HL-60/S4 (cell line): ENCODE measurements at regions not wholly inside any gene's neighbourhood (a gene's known extent, or its start where the extent isn't known, plus 50 kb on each side); places are given as distances from the start of the nearest gene placed in this dataset.

Source experiments
- in situ Hi-C: fragments of 300-500 bp; cut with MboI; formaldehyde crosslinking; loops from 2 replicates; pipeline ENCODE4 v1.14.3; 2022; ENCODE audit warnings: low sequenced_read_pairs

DNA sequence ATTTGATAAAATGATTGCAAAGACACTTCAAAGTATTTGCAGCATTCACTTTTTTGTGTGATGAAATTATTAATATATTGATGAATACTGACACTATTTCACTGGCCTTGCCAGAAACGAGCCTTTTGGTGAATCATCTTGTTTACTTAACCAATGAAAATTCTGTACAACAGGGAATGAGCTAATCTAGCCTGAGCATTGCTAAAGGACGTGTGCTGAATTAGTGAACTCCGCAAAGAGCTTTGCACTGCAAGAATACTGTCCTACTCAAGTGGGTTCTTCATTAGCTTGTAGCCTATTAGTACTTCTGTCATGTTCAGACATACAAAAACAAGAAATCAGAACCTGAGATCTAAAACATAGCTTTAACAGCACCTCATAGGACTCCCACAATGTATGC is 172.0 kb upstream of the NRSN1 start:
- in situ Hi-C loops: no loop called here

DNA sequence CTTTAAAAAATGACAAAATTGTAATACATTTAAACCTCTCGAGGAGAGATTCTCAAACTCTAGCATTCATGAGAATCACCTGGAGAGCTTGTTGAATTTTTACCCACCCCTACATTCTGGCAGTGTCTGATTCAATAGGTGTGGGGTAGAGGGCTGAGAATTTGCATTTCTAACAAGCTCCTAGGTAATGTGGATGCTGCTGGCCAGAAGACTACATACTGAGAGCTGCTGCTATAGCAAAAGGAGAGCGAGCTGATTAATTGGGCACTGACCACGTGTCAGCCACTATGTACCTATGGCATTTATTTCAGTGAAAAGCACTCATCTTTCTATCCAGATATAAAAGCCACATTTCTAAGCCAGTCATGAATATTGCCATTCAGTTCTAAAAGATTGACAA is 169.0 kb upstream of the NRSN1 start:
- in situ Hi-C loops: no loop called here

DNA sequence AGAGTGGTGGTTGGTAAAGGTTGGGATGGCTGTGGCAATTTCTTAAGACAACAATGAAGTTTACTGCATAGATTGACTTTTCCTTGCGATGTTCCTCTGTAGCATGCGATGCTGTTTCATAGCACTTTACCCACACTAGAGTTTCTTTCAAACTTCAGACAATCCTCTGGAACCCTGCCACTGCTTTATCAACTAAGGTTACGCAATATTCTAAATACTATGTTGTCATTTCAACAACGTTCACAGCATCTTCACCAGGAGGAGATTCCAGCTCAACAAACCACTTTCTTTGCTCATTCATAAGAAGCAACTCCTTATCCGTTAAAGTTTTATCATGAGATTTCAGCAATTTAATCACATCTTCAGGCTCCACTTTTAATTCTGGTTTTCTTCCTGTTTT is 161.2 kb upstream of the NRSN1 start:
- in situ Hi-C loops: no loop called here

DNA sequence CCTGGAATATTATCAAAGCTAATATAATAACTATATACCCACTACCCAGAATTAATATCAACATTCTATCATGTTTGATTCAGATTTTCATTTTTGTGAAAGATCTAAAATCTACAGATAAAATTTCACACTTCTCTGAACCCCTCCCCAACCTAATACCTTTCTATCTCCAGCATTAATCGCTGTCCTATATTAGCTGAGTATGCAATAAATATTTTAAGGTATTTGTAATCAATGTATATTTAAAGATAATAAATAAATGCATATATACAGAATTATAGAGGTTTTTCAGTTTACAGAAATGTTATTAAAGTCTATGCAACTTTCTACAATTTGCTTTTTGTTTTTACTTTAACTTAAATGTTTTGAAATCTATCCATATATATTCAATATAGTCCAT is 156.7 kb upstream of the NRSN1 start:
- in situ Hi-C loops: no loop called here

DNA sequence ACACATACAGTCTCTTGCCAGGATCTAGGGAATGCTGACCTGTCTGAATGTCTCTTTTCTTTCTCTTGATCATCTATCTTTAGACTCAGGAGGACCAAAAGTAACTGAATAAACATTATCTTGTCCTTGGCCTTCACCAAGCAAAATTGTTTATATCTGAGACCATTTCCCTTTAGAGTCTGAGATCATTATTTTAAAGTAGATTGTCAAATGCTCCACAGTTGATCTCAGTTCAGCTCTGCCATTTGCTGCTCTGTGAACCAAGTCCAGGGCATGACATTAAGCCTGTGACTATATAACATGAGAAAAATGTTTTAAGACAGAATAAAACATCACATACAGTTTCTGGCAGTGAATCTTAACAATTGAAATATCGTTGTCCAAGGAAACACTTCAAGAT is 148.3 kb upstream of the NRSN1 start:
- in situ Hi-C loops: no loop called here

DNA sequence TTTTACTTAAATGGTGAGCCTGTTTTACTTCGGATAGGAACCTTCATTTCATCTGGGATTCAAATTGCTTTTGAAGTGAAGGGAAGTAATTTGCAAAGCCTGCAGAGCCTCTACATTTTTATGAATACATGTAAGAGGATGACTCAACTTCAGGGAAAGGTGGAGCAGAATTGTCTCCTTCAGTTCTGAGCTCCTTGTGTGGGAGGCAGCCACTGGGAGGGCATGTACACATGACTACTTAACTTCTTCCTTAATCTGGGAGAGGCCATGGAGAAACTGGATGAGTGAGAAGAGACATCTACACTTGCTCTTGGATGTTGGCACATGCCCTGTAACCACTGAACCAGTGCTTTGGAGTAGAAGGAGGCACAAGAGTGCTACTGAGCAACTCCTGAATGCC is 145.1 kb upstream of the NRSN1 start:
- in situ Hi-C loops: no loop called here

DNA sequence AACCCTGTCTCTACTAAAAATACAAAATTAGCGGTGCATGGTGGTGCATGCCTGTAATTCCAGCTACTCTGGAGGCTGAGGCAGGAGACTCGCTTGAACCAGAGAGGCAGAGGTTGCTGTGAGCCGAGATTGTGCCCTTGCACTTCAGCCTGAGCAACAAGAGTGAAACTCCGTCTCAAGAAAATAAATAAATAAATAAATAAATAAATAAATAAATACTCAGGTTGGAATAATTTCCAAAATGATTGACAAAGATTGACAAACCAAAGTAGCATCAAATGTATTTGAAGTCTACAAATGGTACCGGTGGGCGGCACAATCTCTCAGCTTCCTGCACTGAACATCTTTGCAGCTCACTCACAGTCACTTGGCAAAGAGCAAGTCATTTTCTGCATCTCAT is 144.1 kb upstream of the NRSN1 start:
- in situ Hi-C loops: no loop called here

DNA sequence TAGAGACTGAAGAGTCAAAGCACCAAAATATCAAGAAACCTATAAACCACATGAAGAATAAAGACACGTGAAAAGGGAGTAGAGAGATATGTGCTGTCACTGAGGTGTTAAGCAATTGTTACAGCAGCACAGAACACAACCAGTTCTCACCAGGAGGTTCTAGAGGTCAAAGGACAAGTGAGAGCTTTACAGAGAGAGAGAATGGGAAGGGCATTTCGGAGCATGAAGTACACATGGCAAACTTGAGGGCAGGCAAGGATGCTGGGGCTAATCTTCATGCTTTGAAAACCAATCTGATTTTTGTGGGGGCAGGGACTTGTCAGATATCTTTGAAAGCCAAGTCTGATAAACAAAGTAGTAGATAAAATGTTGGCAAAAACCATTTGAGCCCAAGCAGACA is 142.3 kb upstream of the NRSN1 start:
- in situ Hi-C loops: no loop called here

DNA sequence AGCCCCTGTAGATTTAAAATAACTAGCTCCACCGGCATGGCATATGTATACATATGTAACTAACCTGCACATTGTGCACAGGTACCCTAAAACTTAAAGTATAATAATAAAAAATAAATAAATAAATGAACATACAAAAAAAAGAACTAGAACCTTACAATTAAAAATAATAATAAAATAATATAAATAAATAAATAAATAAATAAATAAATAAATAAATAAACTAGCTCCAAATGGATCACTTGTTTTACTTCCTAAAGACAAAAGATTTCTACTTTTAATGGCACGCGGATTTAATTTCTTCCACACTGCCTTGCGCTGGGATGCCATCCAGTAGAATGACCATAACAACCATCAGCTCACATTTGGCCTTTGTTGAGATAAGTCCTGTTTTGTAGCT is 141.0 kb upstream of the NRSN1 start:
- in situ Hi-C loops: no loop called here

DNA sequence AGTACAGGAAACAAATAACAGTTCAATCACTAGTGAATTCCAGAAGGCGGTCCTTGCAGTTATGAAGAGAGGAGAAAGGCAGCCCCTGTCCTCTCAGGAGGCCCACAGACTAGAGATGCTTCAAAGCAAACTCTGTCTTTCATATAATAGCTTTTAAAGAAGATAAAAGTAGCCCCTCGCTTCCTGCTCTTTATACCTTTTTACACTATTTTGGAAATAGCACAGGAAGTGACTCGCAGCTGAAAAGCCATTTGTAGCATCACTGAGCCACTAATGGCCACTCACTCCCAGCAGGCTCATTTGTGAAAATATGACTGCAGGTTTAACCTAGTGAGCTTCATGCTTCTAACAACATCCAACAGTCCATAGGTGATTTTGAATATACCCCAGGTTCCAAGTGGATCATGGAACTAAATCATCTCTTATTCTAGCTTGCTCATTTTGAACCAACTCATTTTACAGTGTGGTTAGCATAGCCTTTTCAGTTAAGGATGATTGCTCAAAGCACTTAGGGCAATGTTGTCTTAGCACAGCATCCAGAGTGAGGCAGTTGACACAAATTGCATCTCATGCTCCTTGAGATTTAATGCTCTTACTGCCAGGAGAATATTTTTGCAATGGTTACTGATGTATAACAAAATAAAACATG is 136.0 kb upstream of the NRSN1 start:
- in situ Hi-C loops: no loop called here

DNA sequence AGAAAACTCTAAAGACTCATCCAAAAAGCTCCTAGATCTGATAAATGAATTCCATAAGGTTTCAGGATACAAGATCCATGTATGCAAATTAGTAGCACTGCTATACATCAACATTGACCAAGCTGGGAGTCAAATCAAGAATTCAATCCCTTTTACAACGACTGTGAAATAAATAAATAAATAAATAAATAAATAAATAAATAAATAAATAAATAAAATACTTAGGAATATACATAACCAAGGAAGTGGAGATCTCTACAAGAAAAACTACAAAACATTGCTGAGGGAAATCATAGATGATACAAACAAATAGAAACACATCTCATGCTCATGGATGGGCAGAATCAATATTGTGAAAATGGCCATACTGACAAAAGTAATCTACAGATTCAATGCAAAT is 132.0 kb upstream of the NRSN1 start:
- in situ Hi-C loops: no loop called here

DNA sequence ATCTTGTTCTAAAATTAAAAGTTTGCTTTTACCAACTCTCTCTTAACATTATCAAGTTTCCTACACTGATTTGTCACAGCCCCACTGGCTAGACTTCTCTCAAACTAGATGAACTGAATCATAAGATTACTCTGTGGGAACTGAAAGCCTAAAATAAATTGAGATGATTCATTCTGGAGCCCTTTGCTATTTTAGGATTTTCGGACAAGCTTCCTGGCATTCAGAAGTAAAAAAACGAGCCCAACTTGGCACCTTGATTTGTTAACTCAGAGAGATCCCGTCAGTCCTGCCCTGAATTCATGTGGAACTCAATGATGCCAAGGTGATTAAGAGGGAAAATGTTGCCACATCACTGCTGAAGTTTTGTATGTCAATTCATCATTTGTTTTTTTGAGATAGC is 122.0 kb upstream of the NRSN1 start:
- in situ Hi-C loops: no loop called here

DNA sequence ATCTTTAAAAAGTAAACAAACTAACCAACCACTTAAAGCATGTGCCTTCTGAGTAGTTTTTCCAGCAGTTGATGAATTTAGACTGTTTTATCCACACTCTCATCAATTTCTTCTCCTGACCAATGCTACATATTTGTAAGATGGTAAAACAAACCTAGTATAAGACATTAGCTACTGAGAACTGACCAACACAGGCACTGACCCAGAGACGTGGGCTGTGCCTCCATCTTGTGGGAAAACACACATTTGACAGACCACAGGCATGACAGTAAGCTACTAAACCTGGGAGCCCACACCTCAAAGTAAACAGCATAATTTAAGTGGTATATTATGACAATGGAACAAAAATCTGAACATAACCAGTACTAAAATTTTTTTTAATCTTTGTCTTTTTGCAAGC is 121.4 kb upstream of the NRSN1 start:
- in situ Hi-C loops: no loop called here

DNA sequence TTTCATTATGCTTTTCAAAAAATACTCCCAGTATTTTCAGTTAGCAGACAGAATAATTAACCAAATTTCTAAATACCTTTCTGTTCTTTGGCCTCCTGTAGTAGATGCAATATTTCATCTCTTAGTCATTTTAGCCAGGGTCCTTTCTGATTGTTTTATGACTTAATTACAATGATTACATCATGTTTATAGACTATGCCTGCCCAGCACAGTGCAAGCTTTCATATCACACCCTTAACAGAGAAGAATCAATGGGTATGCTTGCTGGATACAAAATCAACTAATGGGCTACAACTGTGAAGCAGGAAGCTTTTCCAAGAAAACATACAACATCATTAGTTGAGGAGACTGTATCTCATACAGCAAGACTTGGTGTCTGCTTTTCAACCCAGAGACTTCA is 119.8 kb upstream of the NRSN1 start:
- in situ Hi-C loops: no loop called here

DNA sequence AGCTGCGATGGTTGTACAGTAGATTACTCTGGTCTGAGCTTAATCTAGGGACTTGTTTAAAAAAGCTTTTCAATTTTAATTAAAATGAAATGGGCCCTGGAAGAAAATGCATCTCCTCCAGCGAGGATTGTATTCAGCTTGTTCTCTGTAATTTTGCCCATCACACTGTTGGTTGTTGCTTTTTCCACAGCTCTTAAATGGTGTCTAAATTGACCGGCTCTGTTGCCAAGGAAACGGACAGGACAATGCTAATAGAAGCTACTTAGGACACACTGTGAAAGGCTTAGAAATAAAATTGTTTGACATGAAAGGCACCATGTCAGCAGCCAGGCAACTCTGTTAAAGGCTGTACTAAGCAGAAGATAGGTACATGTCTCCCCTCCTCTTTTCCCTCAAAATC is 116.7 kb upstream of the NRSN1 start:
- in situ Hi-C loops: no loop called here

DNA sequence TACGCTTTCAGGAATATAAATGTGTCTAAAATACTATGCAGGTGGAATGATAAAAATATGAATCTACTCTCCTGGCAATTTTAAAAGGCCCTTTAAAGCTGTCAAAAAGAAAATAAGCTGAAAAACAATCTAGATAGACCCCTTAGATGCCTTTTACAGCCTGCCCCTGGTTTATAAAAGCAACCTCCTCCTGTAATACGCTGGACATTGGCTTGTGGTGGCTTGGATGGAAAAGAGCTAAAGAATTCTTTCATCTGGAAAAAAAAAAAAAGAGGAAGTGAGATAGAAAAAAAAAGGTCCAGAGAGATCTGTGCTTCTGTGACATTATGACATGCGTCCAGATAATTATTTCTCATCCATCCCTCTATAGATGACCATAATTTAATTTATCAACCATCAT is 115.9 kb upstream of the NRSN1 start:
- in situ Hi-C loops: no loop called here

DNA sequence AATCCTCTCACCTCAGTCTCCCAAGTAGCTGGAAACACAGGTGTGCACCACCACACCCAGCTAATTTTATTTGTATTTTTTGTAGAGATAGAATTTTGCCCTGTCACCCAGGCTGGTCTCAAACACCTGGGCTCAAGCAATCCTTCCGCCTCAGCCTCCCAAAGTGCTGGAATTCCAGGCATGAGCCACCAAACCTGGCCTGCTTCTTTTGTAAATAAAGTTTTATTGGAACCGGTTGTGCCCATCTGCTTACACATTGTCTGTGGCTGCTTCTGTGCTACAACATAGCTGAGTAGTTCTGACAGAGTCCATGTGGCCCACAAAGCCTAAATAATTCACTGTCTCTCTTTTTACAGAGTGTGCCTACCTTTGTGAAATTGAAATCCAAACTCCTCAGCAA is 109.7 kb upstream of the NRSN1 start:
- in situ Hi-C loops: no loop called here

DNA sequence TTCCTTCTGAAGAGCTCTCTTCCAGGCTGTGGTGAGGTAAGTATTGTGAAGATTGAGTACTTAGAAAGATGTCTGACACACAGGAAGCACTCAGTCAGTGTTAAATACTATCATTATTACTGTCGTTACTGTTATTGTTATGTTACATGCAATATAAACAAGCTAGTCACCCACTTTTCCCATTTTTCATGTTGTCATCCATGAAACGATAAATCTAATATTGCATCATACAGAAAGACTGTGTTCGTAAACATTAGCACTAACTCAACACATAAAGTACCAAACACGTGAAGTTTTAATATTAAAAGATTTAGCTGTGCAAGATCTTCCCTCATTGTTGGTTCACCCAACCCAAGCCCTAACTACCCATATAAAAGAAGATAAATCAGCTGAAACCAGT is 109.2 kb upstream of the NRSN1 start:
- in situ Hi-C loops: no loop called here

DNA sequence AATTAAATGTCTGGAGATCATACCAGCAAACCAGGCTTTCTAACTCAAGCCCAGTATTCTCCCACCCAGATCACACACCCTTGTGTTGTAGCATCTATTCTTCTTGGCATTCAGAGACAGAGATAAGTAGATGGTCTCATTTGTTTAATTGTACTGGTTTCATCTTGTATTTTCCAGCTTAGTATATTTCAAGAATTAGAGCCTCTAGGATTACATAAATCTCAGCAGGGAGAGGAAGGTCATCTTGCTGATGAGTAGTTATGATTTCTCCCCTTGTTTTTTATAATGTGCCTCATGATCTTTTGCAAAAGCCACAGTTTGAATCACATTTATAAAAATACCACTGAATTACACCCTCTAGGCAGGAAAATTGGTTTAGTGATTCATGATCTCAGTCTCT is 106.6 kb upstream of the NRSN1 start:
- in situ Hi-C loops: no loop called here

DNA sequence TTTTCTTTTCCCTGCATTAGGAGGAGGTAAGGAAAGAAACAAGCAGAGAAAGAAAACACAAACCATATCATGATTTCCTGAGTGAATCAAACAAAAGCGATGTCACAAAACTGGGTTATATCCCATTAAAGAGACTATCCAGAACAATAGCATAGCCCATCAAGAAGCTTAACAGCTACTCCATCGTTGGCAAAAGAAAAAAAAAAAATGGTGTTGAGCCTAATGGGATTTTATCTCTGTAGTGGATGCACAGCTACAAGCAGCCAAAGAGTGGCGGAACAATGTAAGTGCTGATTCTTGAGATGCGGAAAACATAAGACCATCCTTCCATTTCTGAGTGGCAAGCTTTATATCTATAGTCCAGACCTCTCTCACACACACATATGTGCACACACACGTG is 106.2 kb upstream of the NRSN1 start:
- in situ Hi-C loops: no loop called here

DNA sequence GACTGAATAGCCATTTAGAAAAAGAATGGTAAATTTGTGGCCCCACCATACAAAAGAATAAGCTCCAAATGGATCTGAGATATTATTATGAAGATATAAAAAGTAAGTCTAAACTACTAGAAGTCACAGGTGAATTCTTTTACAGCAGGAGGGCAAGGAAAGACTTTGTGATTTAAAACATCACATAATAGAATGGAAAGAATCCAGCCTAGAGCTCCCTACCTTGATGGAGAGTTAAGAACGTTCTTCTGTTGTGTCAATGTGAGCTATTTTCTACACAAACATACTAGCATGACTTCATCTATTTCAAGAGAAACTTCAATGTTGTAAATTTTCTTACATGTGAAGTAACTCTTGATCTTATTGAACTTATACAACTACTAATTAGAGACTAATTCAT is 100.0 kb upstream of the NRSN1 start:
- in situ Hi-C loops: no loop called here

DNA sequence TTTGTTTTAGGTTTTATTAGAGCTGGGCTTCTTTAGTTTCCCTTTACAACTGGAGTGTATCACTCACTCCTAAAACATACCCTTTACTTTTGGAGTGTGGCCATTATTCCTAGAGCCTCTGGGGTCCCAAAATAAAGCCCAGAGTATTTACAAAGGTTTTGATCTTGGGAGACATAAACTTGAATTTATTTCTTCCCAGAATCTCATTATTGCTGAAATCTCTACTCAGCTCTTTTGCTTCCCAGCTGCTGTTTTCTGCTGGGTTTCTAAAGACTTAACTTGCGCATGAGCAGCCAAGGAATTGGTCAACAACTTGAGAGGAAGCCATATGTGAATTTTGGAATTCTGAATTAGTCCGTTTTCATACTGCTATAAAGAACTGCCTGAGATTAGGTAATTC is 94.5 kb upstream of the NRSN1 start:
- in situ Hi-C loops: no loop called here

DNA sequence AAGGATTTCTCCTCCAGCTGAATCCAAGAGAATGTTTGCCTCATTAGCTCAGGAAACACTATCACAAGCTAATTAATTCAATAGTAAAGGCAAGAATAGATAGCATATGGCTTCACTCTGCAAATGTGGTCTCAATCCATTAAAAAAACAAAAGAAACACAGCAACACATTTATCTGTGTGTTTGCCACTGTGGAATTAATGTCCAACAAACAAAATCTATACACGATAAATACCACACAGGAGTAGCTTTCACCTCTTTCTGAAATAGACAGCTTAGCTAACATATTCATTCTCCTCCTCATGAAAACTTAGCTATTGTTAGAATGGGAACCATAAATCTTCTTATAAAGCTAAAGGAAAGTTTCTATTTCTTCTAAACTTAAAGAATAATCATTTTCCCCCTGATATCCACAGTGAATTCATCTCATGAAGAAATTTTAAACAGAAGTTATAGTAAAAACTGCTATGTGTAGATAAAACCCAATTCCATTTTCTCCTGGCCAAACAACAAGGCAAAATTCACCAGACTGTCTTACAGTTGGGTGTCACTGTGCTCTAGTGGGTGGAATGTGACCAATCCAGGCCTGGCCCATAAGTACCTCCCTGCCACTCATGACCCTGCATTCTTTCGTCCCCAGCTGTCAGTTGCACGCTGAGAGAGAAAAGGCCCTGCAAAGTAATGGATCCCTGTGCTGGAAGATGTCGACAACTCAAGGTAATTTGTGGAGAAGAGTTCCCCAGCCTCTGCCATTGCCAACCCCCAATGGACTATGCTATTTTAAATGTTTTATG is 92.9 kb upstream of the NRSN1 start:
- in situ Hi-C loops: no loop called here
